HepG2 (cell line): ENCODE measurements at regions not wholly inside any gene's neighbourhood (a gene's known extent, or its start where the extent isn't known, plus 50 kb on each side); places are given as distances from the start of the nearest gene placed in this dataset.

Experiments
- FOXK1 ChIP-seq: sonication (generic); formaldehyde crosslinking; IDR thresholded peaks from 2 replicates; pipeline ENCODE4 v1.4.0; 2020; ENCODE audit warnings: low read depth, missing genetic modification reagents, borderline replicate concordance
- FOXP1 ChIP-seq, 2 experiments: fragments of 450-650 bp in 1 of 2; IDR thresholded peaks; 2 replicates each; pipeline ENCODE4 v1.6.1; 2017 to 2018; ENCODE audit warnings: antibody characterized with exemption in 1 of 2
- HOXA7 ChIP-seq: sonication (generic); formaldehyde crosslinking; IDR thresholded peaks from 2 replicates; pipeline ENCODE4 v1.8.1; 2022; ENCODE audit warnings: mild to moderate bottlenecking, missing genetic modification reagents, moderate library complexity
- KDM5B ChIP-seq: sonication (generic); formaldehyde crosslinking; IDR thresholded peaks from 2 replicates; pipeline ENCODE4 v1.4.0; 2020; ENCODE audit warnings: missing genetic modification reagents, mild to moderate bottlenecking, borderline replicate concordance
- NR0B2 ChIP-seq: sonication (generic); formaldehyde crosslinking; IDR thresholded peaks from 2 replicates; pipeline ENCODE4 v1.4.0; 2020; ENCODE audit warnings: mild to moderate bottlenecking, missing genetic modification reagents
- NR1H2 ChIP-seq: sonication (generic); formaldehyde crosslinking; IDR thresholded peaks from 2 replicates; pipeline ENCODE4 v1.8.1; 2022; ENCODE audit warnings: low read depth, missing genetic modification reagents, borderline replicate concordance
- SMC3 ChIP-seq: IDR thresholded peaks from 2 replicates; pipeline ENCODE4 v1.6.1; 2011; ENCODE audit warnings: low read length, improper control_type of control experiment
- SP1 ChIP-seq, 2 experiments: fragments of 450-650 bp in 1 of 2; sonication (generic) in 1 of 2; formaldehyde crosslinking in 1 of 2; IDR thresholded peaks; 2 replicates each; pipeline versions ENCODE4 v1.4.0 to v1.6.1; 2016 to 2020; ENCODE audit warnings: missing genetic modification reagents in 1 of 2
- TAF1 ChIP-seq: sonication (generic); formaldehyde crosslinking; IDR thresholded peaks from 2 replicates; pipeline ENCODE4 v1.4.0; 2020; ENCODE audit warnings: missing genetic modification reagents
- TOE1 ChIP-seq: sonication (generic); formaldehyde crosslinking; IDR thresholded peaks from 2 replicates; pipeline ENCODE4 v1.4.0; 2020; ENCODE audit warnings: mild to moderate bottlenecking, missing genetic modification reagents
- YY1 ChIP-seq: IDR thresholded peaks from 2 replicates; pipeline ENCODE4 v1.6.1; 2011; ENCODE audit warnings: low read length, low read depth, moderate library complexity, mild to moderate bottlenecking; ENCODE audit not compliant: insufficient read depth, insufficient replicate concordance
- ZNF10 ChIP-seq: sonication (generic); formaldehyde crosslinking; IDR thresholded peaks from 2 replicates; pipeline ENCODE4 v1.4.0; 2020; ENCODE audit warnings: mild to moderate bottlenecking, low read depth, missing genetic modification reagents, borderline replicate concordance
- ZNF670 ChIP-seq: sonication (generic); formaldehyde crosslinking; IDR thresholded peaks from 2 replicates; pipeline ENCODE4 v1.8.0; 2022; ENCODE audit warnings: mild to moderate bottlenecking, missing genetic modification reagents, borderline replicate concordance

DNA sequence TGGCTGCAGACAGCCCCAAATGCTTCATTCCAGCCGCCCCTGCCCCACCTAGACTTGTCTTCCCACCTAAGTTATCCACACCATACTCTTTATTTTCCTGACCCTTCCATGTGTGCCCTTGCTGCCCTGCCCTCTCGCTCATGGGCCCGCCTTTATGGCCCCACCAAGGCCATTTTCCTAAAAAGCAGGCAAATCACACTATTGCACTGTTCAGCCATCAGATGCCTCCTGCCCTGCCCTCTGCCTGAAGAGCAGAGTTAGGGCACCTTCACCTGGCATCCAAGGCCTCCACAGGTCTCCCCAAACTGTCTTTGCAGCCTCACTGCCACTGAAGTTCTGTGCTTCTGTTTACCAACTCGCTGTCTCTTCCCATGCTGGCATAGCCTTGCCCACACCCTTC is 496.7 kb downstream of the EIPR1 start:
- TF ChIP-seq ZNF670 (CRISPR knock-in tag) (no peak), SMC3 (no peak), TOE1 (no peak), FOXK1 (CRISPR knock-in tag) (no peak), NR0B2 (no peak), HOXA7 (no peak), KDM5B (CRISPR knock-in tag) (no peak), NR1H2 (no peak), SP1 (IDR thresholded peaks at IDR 0.05) (no peak), SP1 (CRISPR knock-in tag; IDR thresholded peaks at IDR 0.05) (no peak), FOXP1 (IDR thresholded peaks at IDR 0.05) (no peak), FOXP1 (CRISPR knock-in tag; IDR thresholded peaks at IDR 0.05) (no peak), TAF1 (CRISPR knock-in tag) (no peak), YY1 (no peak), ZNF10 (CRISPR knock-in tag) (no peak)
